ENCODE measurements at regions not wholly inside any gene's neighbourhood (a gene's known extent, or its start where the extent isn't known, plus 50 kb on each side); places are given as distances from the start of the nearest gene placed in this dataset.
A peak's percentile ranks its signal among the peaks of the same experiment; 100 is the strongest.

DNA sequence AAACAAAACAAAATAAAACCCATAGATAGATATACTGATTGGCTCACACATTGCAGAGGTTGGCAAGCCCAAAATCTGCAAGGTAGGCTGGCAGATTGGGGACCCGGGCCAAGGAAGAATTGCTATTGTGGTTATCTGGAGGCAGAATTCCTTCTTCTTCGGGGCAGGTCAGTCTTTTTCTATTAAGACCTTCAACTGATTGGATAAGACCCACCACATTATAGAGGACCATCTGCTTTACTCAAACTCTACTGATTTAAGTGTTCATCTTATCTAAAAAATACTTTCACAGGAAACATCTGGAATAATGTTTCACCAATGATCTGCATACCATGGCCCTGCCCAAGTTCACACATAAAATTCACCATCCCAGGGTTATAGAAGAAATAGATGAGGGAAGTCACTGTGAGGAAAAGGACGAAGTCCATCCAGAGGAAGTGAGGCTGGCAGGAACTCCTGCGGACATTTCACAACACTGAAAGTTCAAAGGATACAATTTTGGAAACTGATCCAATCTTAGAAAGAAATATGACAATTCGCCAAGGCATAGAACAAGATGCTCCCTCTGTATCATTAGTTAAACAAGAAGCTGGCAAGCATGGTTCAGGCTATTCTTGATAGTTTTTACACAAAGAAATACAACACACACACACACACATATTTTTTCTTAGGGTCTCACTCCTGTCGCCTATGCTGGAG is 127.6 kb upstream of the MED13L start:
- peak; percentile 28 for DNase-seq

DNA sequence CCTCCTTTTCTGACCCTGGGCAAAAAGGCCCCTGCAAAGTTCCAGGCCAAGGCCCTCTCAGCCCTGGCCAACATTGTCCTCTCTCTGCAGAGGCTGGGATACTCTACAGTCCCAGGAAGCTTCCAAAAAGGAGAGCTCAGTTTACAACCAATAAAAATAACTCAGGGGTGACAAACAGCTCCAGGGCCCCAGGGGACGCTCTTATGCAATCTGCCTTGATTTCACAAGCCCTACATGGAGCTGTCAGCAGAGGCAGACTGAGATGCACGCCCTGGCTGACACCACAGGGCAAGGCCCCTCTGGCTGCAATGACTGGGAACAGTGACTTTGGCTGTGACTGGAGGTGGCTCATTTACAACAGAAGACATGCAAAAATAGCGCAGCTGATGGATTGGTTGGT is 129.0 kb upstream of the MED13L start:
- peak; percentile 95 for DNase-seq

DNA sequence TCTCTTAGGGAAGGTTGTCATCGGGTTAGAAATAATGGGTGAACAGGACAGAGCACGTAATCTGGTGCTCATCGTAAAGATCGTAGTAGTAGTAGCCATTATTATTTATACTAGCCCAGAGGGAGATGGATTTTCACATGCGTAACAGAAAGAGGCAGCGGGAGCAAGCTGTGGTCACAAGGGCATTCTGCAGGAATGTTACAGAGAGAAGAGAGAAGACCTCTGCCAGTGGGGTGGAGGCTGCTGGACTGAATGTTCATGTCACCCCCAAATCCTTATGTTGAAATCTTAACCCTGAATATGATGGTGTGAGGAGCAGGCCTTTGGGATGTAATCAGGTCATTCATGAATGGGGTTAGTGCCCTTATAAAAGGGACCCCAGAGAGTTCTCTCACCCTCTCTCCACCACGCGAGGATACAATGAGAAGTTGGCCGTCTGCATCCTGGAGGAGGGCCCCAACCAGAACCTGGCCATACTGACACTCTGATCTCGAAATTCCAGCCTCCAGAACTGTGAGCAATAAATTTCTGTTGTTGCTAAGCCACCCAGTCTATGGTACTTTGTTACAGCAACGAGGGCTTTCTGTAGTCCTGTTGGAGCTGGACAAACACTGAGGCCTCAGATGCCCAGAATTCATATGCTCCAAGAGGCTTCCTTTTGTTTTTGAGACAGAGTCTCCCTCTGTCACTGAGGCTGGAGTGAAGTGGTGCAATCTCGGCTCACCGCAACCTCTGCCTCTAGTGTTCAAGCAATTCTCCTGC is 131.2 kb upstream of the MED13L start:
- DNase-seq, result no peak

DNA sequence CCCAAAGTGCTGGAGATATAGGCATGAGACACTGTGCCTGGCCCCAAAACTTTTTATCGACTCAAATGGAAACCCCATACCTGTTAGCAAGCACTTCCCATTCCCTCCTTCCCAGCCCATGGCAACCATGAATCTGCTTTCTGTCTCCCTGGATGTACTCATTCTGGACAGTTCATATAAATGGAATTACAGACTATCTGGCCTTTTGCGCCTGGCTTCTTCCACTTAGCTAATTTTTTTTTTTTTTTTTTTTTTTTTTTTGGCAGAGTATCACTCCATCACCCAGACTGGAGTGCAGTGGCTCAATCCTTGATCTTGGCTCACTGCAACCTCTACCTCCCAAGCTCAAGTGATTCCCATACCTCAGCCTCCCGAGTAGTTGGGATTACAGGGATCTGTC is 134.5 kb upstream of the MED13L start:
- DNase-seq, result no peak

DNA sequence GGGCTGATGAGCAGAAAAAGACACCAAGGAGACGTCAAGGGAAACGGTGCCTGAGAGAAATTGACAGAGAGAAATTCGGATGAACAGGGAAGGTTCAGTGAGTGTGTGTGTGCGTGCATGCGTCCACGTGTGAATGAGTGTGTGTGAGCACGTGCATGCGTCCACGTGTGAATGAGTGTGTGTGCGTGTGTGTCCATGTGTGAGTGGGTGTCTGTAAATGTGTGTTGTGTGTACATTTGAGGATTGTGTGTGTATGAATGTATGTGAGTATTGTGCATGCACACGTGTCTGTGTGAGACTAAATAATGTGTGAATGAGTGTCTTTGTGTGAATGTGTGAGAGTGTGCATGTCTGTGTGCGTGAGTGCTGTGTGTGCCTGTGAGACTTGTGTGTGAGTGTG is 137.4 kb upstream of the MED13L start:
- no peak for DNase-seq

DNA sequence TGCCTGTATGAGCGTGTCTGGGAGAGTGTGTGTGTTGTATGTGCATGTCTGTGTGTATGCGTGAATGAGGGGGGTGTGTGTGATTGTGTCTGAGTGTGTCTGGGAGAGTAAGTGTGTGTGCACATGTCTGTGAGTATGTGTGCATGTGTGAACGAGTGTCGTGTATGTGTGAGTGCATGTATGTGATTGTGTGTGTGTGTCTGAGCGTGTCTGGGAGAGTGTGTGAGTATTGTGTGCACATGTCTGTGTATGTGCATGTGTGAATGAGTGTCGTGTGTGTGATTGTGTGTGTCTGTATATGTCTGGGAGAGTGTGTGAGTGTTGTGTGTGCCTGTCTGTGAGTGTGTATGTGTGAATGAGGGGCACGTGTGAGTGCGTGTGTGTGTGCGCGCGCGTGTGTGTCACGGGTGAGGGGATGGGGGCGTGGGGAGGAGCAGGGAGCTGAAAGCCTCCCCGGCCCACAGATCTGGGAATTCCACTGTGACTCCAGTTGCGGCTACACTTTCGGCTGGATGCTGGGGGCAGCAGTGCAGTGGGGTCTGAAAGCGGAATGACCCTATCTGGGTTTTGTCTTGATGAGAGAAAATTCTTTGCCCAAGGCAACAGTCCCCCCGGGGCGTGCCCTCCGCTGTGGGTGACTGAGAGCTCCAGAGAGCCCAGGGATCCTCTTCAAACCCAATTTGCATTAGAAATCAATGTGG is 138.1 kb upstream of the MED13L start:
- DNase-seq, result no peak

DNA sequence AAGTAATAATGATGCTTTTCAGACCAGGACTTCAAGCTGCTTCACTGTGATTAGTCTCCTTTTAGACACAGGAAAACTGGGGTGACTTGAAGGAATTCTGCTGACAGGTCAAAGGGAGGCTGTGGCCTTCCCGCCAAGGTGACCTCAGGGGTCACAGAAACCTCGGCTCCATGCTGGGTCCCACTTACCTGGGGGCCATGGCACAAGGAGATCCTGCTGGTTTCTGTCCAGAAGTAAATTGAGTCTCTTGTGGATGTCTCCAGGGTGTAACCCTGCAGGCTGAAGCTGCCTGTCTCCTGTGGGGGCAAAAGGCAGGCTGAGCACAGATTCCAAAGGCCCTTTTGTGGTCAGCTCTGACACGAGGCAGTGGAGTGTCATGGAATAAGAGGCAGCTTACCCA is 138.7 kb upstream of the MED13L start:
- DNase-seq, result no peak

DNA sequence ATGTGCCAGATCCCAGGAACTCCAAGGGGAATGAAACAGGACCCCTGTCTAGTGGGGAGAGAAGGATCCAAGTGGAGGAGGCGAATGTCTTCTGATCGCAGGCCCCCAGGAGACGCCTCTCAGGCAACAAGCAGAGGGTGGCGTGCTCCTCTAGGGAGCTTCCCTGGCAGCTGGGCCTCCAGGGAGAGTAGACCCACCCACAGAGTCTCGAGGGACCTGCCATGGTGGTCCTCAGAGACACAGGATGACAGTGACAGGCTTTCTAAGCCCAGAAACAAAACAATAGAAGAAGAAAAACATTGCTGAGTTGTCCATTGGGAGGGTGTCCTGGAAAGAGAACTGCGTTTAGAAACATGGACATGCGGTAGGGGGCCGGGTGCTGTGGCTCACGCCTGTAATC is 140.6 kb upstream of the MAP1LC3B2 start:
- DNase-seq, result no peak

DNA sequence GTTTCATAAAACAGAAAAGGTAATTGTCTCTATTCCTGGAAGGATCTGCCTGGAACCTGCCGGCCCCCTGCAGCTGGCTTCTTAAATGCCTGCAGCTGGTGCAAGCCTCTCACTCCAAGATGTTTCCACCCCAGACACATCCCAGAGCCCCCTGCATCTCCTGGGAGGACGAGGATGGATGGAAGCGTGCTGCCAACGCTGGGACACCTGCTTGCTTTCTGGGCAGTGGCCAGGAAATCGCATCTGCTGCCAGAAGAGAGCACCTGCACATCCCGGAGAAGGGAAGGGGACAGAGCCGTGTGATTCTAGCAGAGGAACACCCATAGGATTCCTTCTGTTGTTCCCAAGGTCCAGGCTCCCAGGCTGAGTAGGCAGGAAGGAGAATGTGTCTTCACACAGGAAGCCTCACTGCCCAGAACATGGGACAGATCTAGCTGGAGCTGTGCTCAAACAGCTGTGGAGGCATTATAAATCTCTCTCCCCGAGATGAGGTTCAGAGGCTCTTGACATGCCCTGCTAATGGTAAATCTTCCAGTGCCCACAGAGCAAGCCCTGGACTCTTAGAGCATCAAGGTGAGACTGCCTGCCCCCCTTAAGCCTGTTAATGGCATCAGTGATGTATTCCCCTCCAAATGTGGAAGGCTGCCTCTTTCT is 138.8 kb upstream of the MAP1LC3B2 start:
- DNase-seq, result no peak

DNA sequence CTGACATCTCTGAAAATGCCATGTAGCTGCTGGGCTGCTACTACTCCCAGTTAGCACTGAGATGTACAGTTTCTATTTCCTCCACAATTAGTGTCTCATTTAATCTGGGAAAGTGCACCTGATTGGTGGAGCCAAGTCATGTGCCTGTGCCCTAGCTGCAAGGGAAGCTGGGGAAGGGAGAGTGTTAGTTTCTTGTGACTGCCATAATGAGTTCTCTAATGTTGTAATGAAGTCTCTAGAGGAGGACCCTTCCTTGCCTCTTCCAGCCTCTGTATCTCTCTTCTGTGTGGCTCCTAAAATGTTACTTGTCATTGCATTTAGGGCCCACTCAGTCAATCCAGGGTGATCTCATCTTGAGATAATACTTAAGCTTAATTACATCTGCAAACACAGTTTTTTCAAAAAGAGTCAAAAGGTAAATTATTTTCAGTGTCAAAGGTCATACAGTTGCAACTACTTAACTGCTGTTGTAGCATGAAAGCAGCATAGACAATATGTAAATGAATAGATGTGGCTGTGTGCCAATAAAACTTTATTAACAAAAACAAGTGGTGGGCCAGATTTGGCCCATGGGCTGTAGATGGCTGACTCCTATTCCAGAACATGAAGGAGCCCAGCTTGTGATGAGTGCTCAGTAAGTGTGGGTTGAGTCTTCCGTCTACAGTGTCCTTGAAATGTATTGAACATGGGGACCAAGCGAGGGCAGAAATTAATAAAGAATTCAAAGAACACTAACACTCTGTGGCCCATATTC is 137.2 kb upstream of the MAP1LC3B2 start:
- no peak for DNase-seq

DNA sequence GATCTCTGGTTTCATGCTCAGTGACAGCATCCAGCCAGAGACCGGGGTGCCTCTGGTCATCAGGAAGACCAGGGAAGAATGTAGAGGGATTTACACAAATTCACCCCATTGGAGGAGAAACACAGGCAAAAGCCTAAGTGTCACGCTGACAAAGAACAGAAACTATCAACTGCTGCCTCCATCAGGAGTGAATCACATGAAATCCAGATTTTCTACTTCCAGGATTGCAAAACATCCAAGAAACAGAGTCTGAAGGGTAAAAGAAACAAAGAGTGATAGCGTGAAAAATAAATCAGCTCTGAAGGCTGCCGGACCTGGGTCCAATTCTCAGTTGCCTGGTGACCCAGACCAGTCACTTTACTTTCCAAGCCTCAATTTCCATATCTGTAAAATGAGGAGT is 136.1 kb upstream of the MAP1LC3B2 start:
- DNase-seq, result peak; percentile 84

DNA sequence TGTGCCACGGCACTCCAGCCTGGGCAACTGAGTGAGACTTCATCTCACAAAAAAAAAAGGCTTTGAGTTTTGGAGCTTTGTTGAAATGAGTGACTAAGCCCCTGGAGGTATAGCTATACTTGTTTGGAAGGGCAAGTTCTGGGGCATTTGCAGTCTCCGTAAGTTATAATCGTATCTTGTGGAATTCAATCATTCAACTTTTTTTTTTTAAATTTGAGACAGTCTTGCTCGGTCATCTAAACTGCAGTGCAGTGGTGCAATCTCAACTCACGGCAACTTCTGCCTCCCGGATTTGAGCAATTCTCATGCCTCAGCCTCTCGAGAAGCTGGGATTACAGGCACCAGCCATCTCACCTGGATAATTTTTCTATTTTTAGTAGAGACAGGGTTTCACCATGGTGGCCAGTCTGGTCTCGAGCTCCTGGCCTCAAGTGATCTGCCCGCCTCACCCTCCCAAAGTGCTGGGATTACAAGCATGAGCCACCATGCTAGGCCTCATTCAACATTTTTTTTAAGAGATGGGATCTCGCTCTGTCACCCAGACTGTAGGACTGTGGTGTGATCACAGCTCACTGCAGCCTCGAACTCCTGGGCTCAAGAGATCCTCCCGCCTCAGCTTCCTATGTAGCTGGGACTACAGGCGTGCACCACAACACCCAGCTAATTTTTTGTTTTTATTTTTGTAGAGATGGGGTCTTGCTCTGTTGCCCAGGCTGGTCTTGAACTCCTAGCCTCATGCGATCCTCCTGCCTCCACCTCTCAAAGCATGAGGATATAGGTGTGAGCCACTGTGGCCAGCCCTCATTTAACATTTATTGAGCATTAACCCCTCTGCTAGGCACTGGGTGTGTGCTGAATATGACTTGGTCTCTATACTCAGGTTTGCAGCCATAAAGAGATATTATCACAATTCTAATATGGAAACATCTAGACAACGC is 133.7 kb upstream of the MAP1LC3B2 start:
- no peak for DNase-seq

DNA sequence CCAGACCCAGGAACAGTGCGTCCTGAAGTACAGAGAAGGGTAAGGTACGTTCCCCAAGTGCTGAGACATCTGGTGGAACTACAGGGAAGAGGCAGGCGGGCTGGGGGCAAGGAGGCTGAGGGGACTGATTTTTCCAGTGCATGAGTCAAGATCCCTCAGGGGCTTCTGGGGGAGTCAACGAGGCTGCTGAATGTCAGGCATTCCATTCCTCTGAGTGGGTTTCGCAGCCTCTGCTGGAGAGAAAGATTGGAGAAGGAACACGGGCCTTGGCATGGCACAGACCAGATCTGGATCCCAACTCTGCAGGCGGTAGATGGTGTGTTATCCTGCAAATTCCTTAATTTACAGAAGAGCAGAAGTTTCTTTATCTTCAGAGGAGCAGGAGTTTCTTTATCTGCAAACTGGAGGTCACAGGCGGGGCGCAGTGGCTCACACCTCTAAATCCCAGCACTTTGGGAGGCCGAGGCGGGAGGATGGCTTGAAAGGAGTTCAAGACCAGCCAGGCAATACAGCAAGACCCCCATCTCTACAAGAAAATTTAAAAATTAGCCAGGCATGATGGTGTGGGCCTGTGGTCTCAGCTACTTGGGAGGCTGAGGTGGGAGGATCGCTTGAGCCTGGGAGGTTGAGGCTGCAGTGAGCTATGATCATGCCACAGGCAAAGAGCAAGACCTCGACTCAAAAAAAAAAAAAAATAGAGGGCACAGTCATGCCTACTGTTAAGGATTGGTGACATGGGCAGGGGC is 132.6 kb upstream of the MAP1LC3B2 start:
- DNase-seq, result no peak

DNA sequence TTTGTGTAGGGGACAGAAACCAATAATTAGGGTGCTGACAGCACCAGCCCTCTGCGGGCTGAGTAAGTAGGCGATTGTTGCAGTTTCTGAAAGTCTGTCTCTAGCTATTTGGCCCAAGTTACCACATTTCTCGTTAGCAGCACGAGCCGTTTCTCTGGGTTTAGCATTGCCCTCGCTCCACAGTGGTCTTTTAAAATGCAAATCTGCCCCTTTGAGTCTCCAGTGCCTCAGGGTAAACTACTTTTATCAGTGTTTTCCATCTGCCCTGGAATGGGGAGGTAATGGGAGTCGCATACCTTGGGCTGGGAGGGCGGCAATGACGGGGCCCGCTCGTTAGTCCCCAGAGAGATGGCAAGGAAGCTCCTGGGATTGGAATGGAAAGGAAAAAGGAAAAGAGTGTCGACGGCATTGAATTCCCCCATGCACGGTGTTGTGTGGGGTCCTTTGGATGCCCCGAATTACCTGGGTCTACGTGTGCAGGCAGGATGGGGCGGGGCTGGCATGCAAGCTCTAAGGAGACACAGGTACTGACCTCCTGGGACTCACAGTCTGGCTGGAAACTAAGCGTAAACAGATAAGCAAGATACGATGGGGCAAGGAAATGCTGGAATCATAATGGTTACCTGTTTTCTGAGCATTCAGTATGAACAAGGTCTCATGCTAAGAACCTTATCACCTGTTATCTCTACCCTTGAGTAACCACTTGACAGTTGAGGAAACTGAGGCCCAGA is 131.8 kb upstream of the MAP1LC3B2 start:
- DNase-seq, result no peak

DNA sequence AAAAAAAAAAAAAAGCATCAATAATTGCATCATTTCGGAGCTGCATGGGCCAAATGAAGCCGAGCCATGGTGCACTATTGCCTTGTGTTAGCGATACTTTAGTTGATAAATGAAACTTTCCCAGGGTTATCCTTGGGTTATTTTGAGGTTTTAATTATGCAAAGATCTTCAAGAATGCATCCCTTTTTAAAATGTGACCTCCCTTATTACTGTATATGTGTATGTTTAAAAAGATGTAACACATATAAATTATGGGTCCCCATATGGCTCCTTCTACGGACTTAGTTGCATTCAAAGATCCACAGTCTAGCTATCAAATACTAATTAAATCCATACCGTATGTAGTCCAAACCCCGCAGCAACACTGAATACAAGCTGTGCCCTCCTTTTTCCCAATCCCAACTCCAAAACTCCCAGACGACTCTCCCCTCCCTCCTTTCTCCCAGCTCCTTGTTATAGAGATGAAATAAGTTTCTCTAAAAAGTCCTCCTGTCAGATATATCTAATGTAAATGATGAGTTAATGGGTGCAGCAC is 129.3 kb upstream of the MAP1LC3B2 start:
- no peak for DNase-seq

DNA sequence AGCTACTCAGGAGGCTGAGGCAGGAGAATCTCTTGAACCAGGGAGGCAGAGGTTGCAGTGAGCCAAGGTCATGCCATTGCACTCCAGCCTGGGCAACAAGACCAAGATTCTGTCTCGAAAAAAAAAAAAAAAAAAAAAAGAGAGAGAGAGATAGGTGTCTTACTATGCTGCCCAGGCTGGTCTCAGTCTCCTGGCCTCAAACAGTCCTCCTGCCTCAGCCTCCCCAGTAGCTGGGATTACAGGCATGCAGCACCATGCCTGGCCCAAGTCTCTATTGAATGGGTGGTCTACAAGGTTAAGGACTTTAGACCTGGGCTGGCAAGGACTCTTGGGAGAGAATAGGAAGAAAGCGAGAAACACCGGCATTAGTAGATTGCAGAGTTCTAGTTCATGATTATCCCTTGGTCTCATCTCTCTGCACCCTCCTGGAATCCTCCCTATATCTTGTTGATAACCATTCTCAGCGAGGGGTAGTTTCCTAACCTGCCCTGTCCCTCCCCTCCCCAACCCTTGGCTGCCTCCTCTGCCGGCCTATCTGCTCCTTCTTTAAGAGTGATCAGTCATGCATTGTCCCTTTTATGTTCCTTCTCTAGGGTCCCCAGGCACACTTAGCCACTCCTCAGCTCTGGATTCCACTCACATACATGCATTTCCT is 128.1 kb upstream of the MAP1LC3B2 start:
- DNase-seq, result no peak

DNA sequence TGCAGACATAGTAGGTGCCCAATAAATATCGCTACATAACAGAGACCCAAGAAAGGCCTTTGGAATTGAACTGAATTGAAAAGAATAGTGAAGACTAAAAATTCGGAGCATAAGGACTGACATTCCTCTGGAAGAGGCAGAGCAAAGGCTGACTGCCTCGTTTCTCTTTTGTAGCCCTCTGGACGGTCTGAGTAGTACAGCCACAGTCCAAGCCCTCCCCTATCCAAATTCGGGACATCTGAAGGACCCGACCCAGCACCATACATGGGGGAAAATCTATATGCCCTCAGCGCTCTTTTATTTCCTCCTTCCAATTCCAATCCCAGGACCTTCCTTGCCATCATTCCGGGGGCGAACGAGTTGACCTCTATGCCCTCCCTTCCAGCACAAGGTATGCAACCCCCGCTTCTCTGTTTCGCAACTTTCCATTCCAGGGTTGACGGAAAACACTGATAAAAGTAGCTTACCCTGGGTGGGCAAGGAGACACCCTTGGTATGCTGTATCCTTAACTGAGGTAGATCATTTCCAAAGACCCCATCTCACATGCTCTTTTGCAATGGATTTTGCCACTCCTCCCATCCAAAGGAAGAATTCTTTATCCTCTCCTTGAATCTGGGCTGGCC is 127.4 kb upstream of the MAP1LC3B2 start:
- no peak for DNase-seq

DNA sequence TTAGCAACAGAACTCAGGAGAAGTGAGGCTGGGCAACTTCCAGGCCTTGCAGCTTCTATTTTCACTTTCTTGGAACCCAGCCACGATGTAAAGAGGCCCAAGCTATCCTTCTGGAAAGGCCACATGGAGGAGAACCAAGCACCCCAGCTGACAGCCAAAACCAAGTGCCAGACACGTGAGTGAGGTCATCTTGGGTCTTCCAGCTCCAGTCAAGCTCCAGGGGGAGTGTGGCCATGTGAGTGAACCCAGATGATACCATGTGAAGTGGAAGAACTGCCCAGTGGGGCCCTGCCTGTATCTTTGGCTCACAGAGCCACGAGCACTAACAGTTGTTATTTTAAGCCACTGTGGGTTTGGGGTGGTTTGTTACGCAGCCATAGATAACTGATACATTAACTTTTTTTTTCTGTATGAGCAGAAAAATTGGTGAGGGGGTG is 126.8 kb upstream of the MAP1LC3B2 start:
- DNase-seq, result no peak

DNA sequence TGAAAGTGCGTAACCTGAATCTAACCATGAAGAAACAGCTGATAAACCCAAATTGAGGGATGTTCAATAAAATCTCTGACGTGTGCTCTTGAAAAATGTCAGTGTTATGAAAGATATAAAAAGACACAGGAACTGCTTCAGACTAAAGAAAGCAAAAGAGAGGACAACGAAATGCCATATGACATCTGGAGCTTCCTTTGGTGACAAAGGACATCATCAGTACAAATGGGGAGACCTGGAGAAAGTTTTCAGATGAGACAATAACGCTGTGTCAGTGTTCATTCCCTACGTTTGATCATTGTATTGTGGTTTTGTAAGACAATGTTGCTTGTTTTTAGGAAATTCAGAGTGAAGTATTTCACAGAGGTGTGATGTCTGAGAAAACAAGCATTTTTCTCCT is 125.9 kb upstream of the MAP1LC3B2 start:
- peak; percentile 52 for DNase-seq

Data from suppressor macrophage treated with lipopolysaccharide for 4 hours (primary cell).